K562 (cell line): ENCODE measurements at regions not wholly inside any gene's neighbourhood (a gene's known extent, or its start where the extent isn't known, plus 50 kb on each side); places are given as distances from the start of the nearest gene placed in this dataset.

Experiments used
- CTCF ChIP-seq, 3 experiments: IDR thresholded peaks in 2 of 3; conservative IDR thresholded peaks in 1 of 3; 2 replicates each; pipeline ENCODE4 v1.5.1; 2011 to 2012; ENCODE audit warnings: low read length in 3 of 3, mild to moderate bottlenecking in 3 of 3, control low read depth in 2 of 3, improper control_type of control experiment in 1 of 3, inconsistent platforms in 1 of 3, low read depth in 1 of 3, mixed read lengths in 1 of 3, moderate library complexity in 1 of 3; ENCODE audit not compliant: insufficient read depth in 2 of 3
- ELF1 ChIP-seq: fragments of 200-800 bp; sonication (Bioruptor generic); IDR thresholded peaks from 2 replicates; pipeline ENCODE4 v1.6.1; 2016; ENCODE audit warnings: missing genetic modification characterization, missing compliant biosample characterization
- FIP1L1 ChIP-seq: fragments of 200-400 bp; formaldehyde crosslinking; IDR thresholded peaks from 2 replicates; pipeline ENCODE4 v1.6.1; 2018; ENCODE audit warnings: mild to moderate bottlenecking, low read depth, low read length; ENCODE audit not compliant: poor library complexity, severe bottlenecking
- MAZ ChIP-seq, 2 experiments: fragments of 450-650 bp in 1 of 2; sonication (generic) in 1 of 2; formaldehyde crosslinking; IDR thresholded peaks in 1 of 2; conservative IDR thresholded peaks in 1 of 2; 2 replicates each; pipeline versions ENCODE4 v1.4.0 to v1.5.0; 2020; ENCODE audit warnings: mild to moderate bottlenecking in 1 of 2, missing genetic modification reagents in 1 of 2
- RCOR1 ChIP-seq, 2 experiments: IDR thresholded peaks; 2 replicates each; pipeline ENCODE4 v1.6.1; 2012; ENCODE audit warnings: low read depth in 2 of 2, low read length in 2 of 2, borderline replicate concordance in 1 of 2, improper control_type of control experiment in 1 of 2
- ZNF274 ChIP-seq: IDR thresholded peaks from 2 replicates; pipeline ENCODE4 v1.6.1; 2011; ENCODE audit warnings: low read depth, mild to moderate bottlenecking, low read length, moderate library complexity, borderline replicate concordance
- ZNF589 ChIP-seq: fragments of 200-800 bp; sonication (Bioruptor generic); IDR thresholded peaks from 2 replicates; pipeline ENCODE4 v1.6.1; 2016; ENCODE audit warnings: low read depth, missing genetic modification characterization, missing compliant biosample characterization
- ZNF592 ChIP-seq: fragments of 450-650 bp; IDR thresholded peaks from 2 replicates; pipeline ENCODE4 v1.6.1; 2017; ENCODE audit warnings: antibody characterized with exemption, mild to moderate bottlenecking
- ZNF668 ChIP-seq: fragments of 250-450 bp; sonication (Bioruptor Pico); IDR thresholded peaks from 2 replicates; pipeline ENCODE4 v1.8.0; 2022; ENCODE audit warnings: mild to moderate bottlenecking, inconsistent platforms
- ZNF830 ChIP-seq: fragments of 250-450 bp; sonication (Bioruptor Pico); IDR thresholded peaks from 2 replicates; pipeline ENCODE4 v1.5.0; 2021; ENCODE audit warnings: mild to moderate bottlenecking

GRCh38 chr4:164239433-164239832 is 514.5 kb upstream of the SMIM31 start:
- TF ChIP-seq ZNF274 (no peak), ZNF830 (CRISPR knock-in tag) (no peak), CTCF (IDR thresholded peaks at IDR 0.05 in 2 of 3, conservative IDR thresholded peaks at IDR 0.05 in 1 of 3; ENCODE audit: insufficient read depth in 2 of 3, low read depth in 1 of 3, low read length in 3 of 3) (no peak), RCOR1 (IDR thresholded peaks at IDR 0.05; ENCODE audit: borderline replicate concordance in 1 of 2, low read depth in 2 of 2, low read length in 2 of 2) (no peak), ZNF668 (CRISPR knock-in tag) (no peak), MAZ (CRISPR knock-in tag; conservative IDR thresholded peaks at IDR 0.05 in 1 of 2, IDR thresholded peaks at IDR 0.05 in 1 of 2) (no peak), ZNF592 (no peak), ZNF589 (CRISPR knock-in tag) (no peak), ELF1 (tag) (no peak), FIP1L1 (no peak)
